ENCODE measurements at regions not wholly inside any gene's neighbourhood (a gene's known extent, or its start where the extent isn't known, plus 50 kb on each side); places are given as distances from the start of the nearest gene placed in this dataset.
A peak's percentile ranks its signal among the peaks of the same experiment; 100 is the strongest.
"Not testable (repeated sequence)": the region's sequence is repeated elsewhere in the genome, so short reads cannot be mapped to it uniquely, and the experiment has no call there.

DNA sequence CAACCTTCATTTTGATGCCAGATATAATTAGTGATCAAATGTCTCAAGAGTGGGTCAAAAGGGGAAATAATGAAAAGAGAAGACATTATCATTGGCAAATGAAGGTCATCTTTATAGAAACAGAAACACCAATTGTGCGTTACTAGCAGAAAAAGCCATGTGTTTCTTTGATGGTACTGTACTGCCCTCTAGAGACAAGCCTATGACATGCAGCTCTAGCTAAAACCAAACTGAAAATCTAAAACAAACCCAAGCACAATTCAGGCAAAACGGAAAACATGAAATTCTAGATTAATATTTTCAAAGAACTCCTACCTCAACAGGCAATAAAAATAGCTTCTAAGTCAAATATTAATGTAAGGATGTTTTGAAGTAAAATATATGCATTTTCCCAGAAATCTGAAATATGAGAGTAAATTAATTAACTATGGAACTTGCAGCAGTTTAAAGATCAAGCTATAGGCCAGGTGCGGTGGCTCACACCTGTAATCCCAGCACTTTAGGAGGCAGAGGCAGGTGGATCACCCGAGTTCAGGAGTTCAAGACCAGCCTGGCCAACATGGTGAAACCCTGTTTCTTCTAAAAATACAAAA lies 115.4 kb downstream of the KLHL28 start:
- DNase-seq (ENCODE audit: low read depth, low spot score), result no peak
- TF ChIP-seq, protein P1, sequence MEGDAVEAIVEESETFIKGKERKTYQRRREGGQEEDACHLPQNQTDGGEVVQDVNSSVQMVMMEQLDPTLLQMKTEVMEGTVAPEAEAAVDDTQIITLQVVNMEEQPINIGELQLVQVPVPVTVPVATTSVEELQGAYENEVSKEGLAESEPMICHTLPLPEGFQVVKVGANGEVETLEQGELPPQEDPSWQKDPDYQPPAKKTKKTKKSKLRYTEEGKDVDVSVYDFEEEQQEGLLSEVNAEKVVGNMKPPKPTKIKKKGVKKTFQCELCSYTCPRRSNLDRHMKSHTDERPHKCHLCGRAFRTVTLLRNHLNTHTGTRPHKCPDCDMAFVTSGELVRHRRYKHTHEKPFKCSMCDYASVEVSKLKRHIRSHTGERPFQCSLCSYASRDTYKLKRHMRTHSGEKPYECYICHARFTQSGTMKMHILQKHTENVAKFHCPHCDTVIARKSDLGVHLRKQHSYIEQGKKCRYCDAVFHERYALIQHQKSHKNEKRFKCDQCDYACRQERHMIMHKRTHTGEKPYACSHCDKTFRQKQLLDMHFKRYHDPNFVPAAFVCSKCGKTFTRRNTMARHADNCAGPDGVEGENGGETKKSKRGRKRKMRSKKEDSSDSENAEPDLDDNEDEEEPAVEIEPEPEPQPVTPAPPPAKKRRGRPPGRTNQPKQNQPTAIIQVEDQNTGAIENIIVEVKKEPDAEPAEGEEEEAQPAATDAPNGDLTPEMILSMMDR (IDR thresholded peaks at IDR 0.05; ENCODE audit: insufficient read depth, low read length, missing control alignments), result peak; percentile 73
- ChIA-PET CTCF (interaction anchor here (0.7 to 1.8 kb wide), 11 partner anchors 11 to 423 kb away, joined by 3 to 8 read pairs (median 4); no protein-coding TSS in a partner anchor), POLR2A (no interaction called here)
- H3K4me3 ChIP-seq (ENCODE audit: low read depth, low read length), result no peak overlapping the region

GRCh38 chr14:44835928-44836327 lies 125.8 kb downstream of the KLHL28 start:
- POLR2A ChIA-PET; DNase-seq (ENCODE audit: low read depth, low spot score): not testable (repeated sequence)
- CTCF ChIA-PET, result interaction anchor here (2.2 kb wide), 1 partner anchor 10 kb away, joined by 8 read pairs; no protein-coding TSS in a partner anchor

GRCh38 chr14:44833376-44834060 lies 128.2 kb downstream of the KLHL28 start:
- TF ChIP-seq, protein P1 (IDR thresholded peaks at IDR 0.05; ENCODE audit: insufficient read depth, low read length, missing control alignments), result no peak
- ChIA-PET POLR2A (no interaction called here), CTCF (no interaction called here)
- no peak for DNase-seq (ENCODE audit: low read depth, low spot score)
- no peak overlapping the region for H3K4me3 ChIP-seq (ENCODE audit: low read depth, low read length)

More at GRCh38 chr14:44835928-44836327, 125.8 kb downstream of the KLHL28 start:
- not testable (repeated sequence) for H3K4me3 ChIP-seq (ENCODE audit: low read depth, low read length)

GRCh38 chr14:44830371-44830770 lies 131.4 kb downstream of the KLHL28 start:
- H3K4me3 ChIP-seq (ENCODE audit: low read depth, low read length), result no peak overlapping the region
- ChIA-PET POLR2A (no interaction called here), CTCF (no interaction called here)
- no peak for DNase-seq (ENCODE audit: low read depth, low spot score)
- TF ChIP-seq, protein P1 (IDR thresholded peaks at IDR 0.05; ENCODE audit: insufficient read depth, low read length, missing control alignments), result no peak

- ChIA-PET POLR2A (no interaction called here), CTCF (no interaction called here)
- DNase-seq (ENCODE audit: low read depth, low spot score), result no peak
- TF ChIP-seq, protein P1 (IDR thresholded peaks at IDR 0.05; ENCODE audit: insufficient read depth, low read length, missing control alignments), result no peak
- H3K4me3 ChIP-seq (ENCODE audit: low read depth, low read length), result no peak overlapping the region
Observed at GRCh38 chr14:44829021-44829420, 132.7 kb downstream of the KLHL28 start.

- DNase-seq (ENCODE audit: low read depth, low spot score), result no peak
- H3K4me3 ChIP-seq (ENCODE audit: low read depth, low read length), result no peak overlapping the region
- ChIA-PET POLR2A (no interaction called here), CTCF (interaction anchor here (1.4 kb wide), 1 partner anchor 25 kb away, joined by 3 read pairs; no protein-coding TSS in a partner anchor)
- TF ChIP-seq, protein P1 (IDR thresholded peaks at IDR 0.05; ENCODE audit: insufficient read depth, low read length, missing control alignments), result no peak
Observed at GRCh38 chr14:44828023-44828422, 133.7 kb downstream of the KLHL28 start.
